BLaER1 treated with 17β-estradiol and CSF1 and Interleukin-3, amounts not matched to agents 10 nM and 100 nM (cell line): ENCODE measurements at regions not wholly inside any gene's neighbourhood (a gene's known extent, or its start where the extent isn't known, plus 50 kb on each side); places are given as distances from the start of the nearest gene placed in this dataset.

ENCODE experiments used
- H3K27ac ChIP-seq, 11 experiments: shearing (Covaris generic); formaldehyde crosslinking; 2 replicates each; pipeline ENCODE4 v1.8.1; 2022
- H3K27me3 ChIP-seq, 11 experiments: shearing (Covaris generic); formaldehyde crosslinking; 2 replicates each; pipeline ENCODE4 v1.8.1; 2022
- H3K36me3 ChIP-seq, 11 experiments: shearing (Covaris generic); formaldehyde crosslinking; 2 replicates each; pipeline ENCODE4 v1.8.1; 2022
- H3K4me1 ChIP-seq, 10 experiments: shearing (Covaris generic); formaldehyde crosslinking; 2 replicates each; pipeline ENCODE4 v1.8.1; 2022
- H3K4me2 ChIP-seq, 11 experiments: shearing (Covaris generic); formaldehyde crosslinking; 2 replicates each; pipeline ENCODE4 v1.8.1; 2022
- H3K4me3 ChIP-seq, 10 experiments: shearing (Covaris generic); formaldehyde crosslinking; 2 replicates each; pipeline ENCODE4 v1.8.1; 2022
- H3K9ac ChIP-seq, 11 experiments: shearing (Covaris generic); formaldehyde crosslinking; 2 replicates each; pipeline ENCODE4 v1.8.1; 2022
- H3K9me3 ChIP-seq, 11 experiments: shearing (Covaris generic); formaldehyde crosslinking; replicated peaks in 1 of 11; 2 replicates each; pipeline ENCODE4 v1.8.1; 2022
- H4K20me1 ChIP-seq, 11 experiments: shearing (Covaris generic); formaldehyde crosslinking; 2 replicates each; pipeline ENCODE4 v1.8.1; 2022
- Cebpa-rat ChIP-seq, 11 experiments: shearing (Covaris generic); IDR thresholded peaks; 2 replicates each; pipeline ENCODE4 v1.8.1; 2022

DNA sequence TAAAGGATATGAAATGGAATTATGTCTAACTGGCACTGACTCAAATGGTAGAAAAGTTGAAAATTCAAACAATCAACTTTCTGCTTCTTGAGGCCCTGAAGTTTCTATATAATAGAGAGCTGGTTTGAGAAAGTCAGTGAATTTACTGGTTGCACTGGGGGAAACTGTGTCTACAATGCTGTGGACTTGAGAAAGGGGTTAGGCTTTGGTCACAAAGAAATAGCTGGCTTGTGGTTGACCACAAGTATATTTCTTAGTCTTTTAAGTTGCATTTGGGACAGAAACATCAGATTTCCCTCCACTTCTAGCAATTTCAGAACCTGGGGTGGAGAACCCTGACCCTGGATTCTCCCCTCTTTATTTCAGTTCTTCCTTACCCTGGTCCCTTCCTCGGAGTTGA is 192.6 kb upstream of the ACTBL2 start:
- no peak overlapping the region for H3K9ac ChIP-seq
- no peak overlapping the region for H3K4me2 ChIP-seq

DNA sequence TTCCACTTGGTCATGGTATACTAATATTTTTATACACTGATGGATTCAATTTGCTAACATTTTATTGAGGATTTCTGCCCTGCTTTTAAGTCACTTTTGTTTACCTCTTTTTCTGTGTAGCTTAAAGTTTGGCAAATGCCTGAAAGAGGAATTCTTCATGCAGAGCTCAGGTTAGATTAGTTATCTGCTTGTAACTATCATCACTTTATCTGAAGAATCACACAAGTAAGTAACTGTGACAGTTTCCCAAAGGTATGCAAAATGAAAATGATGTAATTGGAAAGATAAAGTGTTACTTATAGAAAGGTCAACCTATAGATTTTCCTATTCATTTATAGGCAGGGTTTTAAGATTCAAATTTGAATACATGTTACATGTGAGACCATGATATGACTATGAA is 188.8 kb upstream of the ACTBL2 start:
- no peak overlapping the region for H3K4me3 ChIP-seq
- H3K27ac ChIP-seq: no peak overlapping the region
- H3K9ac ChIP-seq: no peak overlapping the region
- no peaks in the 10 kb centered on the region for H4K20me1 ChIP-seq
- no peak for TF ChIP-seq Cebpa-rat (IDR thresholded peaks at IDR 0.05)
- H3K27me3 ChIP-seq: no peaks in the 10 kb centered on the region
- no peaks in the 10 kb centered on the region for H3K9me3 ChIP-seq
- H3K4me1 ChIP-seq: peaks cover 0 to 3% (median 0%) of the 10 kb centered on the region in 10 experiments; a peak in 1 of 20 replicates
- no peak overlapping the region for H3K4me2 ChIP-seq
- H3K36me3 ChIP-seq: no peaks in the 10 kb centered on the region

More for the DNA sequence above, 192.6 kb upstream of the ACTBL2 start:
- H3K9me3 ChIP-seq: no peaks in the 10 kb centered on the region
- H3K4me3 ChIP-seq: no peak overlapping the region
- H4K20me1 ChIP-seq: no peaks in the 10 kb centered on the region
- H3K27ac ChIP-seq: no peak overlapping the region
- no peaks in the 10 kb centered on the region for H3K36me3 ChIP-seq
- TF ChIP-seq Cebpa-rat (IDR thresholded peaks at IDR 0.05): no peak
- H3K27me3 ChIP-seq: no peaks in the 10 kb centered on the region
- H3K4me1 ChIP-seq: no peaks in the 10 kb centered on the region

DNA sequence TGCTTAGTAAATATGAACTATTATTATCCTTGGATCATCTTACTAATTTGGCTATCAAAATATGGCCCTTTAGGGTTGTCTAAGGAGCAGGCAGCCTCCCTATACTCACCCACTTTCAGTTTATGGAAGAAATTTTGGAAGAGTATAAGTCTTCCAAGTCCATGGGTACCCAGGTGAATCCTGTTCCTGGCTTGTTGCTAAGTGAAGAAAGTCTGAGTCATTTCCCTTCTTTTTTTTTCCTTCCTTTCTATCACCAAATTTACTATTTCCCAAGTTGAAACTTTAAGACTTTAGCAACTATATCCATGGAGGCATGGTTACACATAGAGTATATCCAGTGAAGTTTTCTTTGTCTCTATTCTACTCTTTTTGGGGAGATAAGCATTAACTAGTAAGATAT is 184.0 kb upstream of the ACTBL2 start:
- Histone ChIP-seq H3K27ac (no peak overlapping the region), H3K9me3 (no peaks in the 10 kb centered on the region), H4K20me1 (no peaks in the 10 kb centered on the region), H3K4me2 (no peak overlapping the region), H3K4me3 (no peak overlapping the region), H3K9ac (no peak overlapping the region), H3K4me1 (peaks cover 0 to 4% (median 0%) of the 10 kb centered on the region in 10 experiments; a peak in 2 of 20 replicates), H3K27me3 (no peaks in the 10 kb centered on the region), H3K36me3 (no peaks in the 10 kb centered on the region)
- TF ChIP-seq Cebpa-rat (IDR thresholded peaks at IDR 0.05): no peak

DNA sequence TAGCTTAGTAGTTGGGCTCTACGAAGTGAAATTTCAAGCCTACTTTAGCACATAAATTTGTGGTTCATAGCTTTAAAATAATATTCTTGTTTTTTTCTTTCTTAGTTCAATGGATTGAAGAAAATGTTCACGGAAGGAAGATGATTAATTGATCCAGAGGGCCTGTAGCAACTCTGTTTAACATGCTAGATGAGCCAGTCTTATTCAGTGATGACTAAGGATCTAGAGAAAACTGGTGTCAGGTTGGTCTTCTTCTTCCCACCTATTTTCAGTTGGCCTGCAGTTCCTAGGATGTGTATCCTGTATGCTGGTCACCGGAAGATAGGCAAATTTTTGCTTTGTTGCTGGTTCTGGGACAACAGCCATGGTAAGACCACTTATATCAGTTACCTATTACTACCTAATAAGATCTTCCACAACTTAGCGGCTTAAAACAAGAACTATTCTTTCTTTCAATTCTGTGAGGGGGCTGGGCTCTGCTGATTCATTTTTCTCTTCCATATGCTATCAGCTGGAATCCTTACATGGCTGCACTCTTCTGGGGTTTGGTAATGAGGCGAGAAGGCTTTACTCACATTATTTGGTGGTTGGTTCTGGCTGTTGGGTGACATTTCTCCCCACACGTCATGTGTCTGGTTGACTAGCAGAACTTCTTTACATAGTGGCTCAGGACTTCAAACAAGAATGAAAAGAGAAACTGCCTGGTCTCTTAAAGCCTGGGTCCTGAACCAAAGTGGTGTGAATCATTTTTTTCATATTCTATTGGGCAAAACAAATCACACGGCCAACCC is 182.7 kb upstream of the ACTBL2 start:
- H3K27me3 ChIP-seq: no peaks in the 10 kb centered on the region
- TF ChIP-seq Cebpa-rat (IDR thresholded peaks at IDR 0.05): no peak
- H3K9me3 ChIP-seq: no peaks in the 10 kb centered on the region
- H3K9ac ChIP-seq: no peak overlapping the region
- H4K20me1 ChIP-seq: no peaks in the 10 kb centered on the region
- H3K27ac ChIP-seq: no peak overlapping the region
- no peaks in the 10 kb centered on the region for H3K36me3 ChIP-seq
- no peak overlapping the region for H3K4me2 ChIP-seq
- no peak overlapping the region for H3K4me3 ChIP-seq
- H3K4me1 ChIP-seq: peaks cover 0 to 4% (median 0%) of the 10 kb centered on the region in 10 experiments; a peak in 2 of 20 replicates

DNA sequence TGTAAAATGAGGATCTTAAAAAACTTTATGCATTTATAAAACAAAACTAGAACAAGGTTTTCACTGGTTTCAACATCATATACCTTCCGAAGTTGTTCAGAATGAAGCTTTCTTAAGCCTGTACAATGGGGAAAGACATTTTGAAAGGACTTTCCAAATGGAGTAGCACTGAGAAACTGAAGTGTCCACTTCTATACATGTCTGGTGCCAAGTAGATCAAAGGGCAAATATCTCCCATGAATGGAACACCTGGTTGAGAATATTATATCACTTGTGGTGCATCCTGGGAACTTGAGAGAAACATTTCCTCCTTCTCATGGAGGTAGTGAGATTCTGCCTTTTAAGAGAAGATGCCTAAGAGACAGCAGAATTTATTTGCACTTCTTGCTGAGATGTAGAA is 182.1 kb upstream of the ACTBL2 start:
- no peaks in the 10 kb centered on the region for H3K27me3 ChIP-seq
- no peaks in the 10 kb centered on the region for H4K20me1 ChIP-seq
- H3K4me1 ChIP-seq: peaks cover 0 to 4% (median 0%) of the 10 kb centered on the region in 10 experiments; a peak in 2 of 20 replicates
- no peak overlapping the region for H3K27ac ChIP-seq
- no peaks in the 10 kb centered on the region for H3K36me3 ChIP-seq
- H3K4me2 ChIP-seq: no peak overlapping the region
- no peak overlapping the region for H3K4me3 ChIP-seq
- TF ChIP-seq Cebpa-rat (IDR thresholded peaks at IDR 0.05): no peak
- H3K9ac ChIP-seq: no peak overlapping the region
- no peaks in the 10 kb centered on the region for H3K9me3 ChIP-seq

DNA sequence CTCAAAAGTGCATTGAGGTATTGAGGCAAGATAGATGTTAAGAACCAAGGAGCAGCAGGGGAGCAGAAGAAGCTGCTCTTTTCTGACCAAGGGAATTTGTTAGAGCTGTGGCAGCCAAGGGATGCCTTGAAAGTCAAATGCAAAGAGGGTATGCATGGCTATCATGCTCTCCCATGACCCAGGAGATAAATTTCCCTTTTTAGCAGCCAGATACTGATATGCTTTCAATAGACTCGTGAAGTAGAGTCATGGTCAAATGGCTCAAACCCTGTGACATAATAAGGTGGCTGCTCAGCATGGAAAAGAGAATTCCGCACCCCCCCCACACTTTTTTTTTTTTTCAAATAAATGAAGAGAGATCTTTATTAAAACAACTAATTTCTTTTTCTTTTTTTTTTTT is 180.9 kb upstream of the ACTBL2 start:
- H3K27me3 ChIP-seq: no peaks in the 10 kb centered on the region
- no peaks in the 10 kb centered on the region for H4K20me1 ChIP-seq
- no peak for TF ChIP-seq Cebpa-rat (IDR thresholded peaks at IDR 0.05)
- no peak overlapping the region for H3K4me3 ChIP-seq
- no peak overlapping the region for H3K9ac ChIP-seq
- H3K4me2 ChIP-seq: no peak overlapping the region
- no peak overlapping the region for H3K27ac ChIP-seq
- H3K4me1 ChIP-seq: peaks cover 0 to 4% (median 0%) of the 10 kb centered on the region in 10 experiments; a peak in 2 of 20 replicates
- H3K36me3 ChIP-seq: no peaks in the 10 kb centered on the region
- no peaks in the 10 kb centered on the region for H3K9me3 ChIP-seq

DNA sequence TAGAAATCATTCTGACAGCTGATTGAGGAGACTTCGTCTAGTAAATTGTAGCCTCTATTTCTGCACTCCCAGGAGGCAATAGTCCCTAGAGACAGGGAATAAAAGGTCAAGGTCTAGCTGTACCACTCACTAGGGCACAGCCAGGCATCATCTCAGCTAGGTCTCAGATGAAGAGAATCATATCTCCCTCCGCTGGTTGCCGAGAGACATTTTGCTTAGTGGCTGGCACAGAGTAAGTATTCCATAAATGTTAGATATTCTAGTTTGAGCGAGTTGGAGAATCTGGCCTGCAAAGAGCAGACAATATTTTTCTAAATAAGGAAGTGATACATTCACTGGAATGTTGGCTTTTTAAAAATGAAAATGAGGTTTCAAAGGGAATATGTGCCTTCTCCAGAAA is 180.4 kb upstream of the ACTBL2 start:
- H3K27me3 ChIP-seq: no peaks in the 10 kb centered on the region
- no peak overlapping the region for H3K4me3 ChIP-seq
- no peak for TF ChIP-seq Cebpa-rat (IDR thresholded peaks at IDR 0.05)
- H3K9ac ChIP-seq: no peak overlapping the region
- H3K4me2 ChIP-seq: no peak overlapping the region
- no peak overlapping the region for H3K27ac ChIP-seq
- peaks cover 0 to 4% (median 0%) of the 10 kb centered on the region in 10 experiments; a peak in 2 of 20 replicates for H3K4me1 ChIP-seq
- no peaks in the 10 kb centered on the region for H3K36me3 ChIP-seq
- H4K20me1 ChIP-seq: no peaks in the 10 kb centered on the region
- no peaks in the 10 kb centered on the region for H3K9me3 ChIP-seq

DNA sequence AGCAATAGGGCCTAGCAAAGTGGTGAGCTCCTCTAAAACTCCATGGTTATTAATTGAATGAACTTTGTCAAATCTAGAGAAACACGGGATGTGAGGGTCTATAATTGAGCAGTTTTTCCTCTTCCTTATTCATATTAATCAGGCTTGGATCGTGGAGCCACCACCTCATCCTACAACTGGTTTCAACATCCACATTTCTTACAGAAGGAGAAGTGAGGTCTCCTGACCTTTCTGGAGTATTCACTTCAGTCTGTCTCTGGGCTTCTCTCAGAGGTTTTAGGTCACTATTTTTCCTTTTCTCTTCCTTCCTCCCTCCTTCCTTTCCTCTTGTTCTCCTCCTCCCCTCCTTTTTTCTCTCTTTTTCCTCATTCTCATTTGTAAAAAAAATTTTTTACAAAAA is 177.3 kb upstream of the ACTBL2 start:
- H4K20me1 ChIP-seq: no peaks in the 10 kb centered on the region

DNA sequence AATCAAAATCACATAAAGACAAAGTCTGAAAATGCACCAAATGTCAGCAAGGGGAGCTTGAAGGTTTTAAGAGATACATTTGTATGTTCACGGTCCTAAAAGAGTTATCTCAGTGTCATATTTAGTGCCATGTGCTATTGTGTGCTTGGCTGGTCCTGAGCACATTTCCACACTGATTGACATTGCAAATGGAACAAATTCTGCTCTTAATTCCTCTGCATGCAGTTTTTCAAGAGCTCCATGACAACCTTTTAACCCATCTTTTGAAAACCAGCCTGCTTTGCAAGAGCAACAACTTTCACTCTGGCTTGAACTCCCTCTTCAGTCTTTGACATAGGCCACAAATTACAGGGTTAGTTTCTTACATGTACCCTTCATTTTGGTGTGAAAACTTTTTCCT is 175.4 kb upstream of the ACTBL2 start:
- 0 out of 22 replicates have a peak, but pooled peaks cover 0 to 3% (median 0%) of the 10 kb centered on the region in 11 experiments for H3K9me3 ChIP-seq
- no peak for TF ChIP-seq Cebpa-rat (IDR thresholded peaks at IDR 0.05)
- H4K20me1 ChIP-seq: no peaks in the 10 kb centered on the region
- no peak overlapping the region for H3K4me3 ChIP-seq
- no peaks in the 10 kb centered on the region for H3K27me3 ChIP-seq
- H3K4me2 ChIP-seq: no peak overlapping the region
- H3K27ac ChIP-seq: no peak overlapping the region
- H3K4me1 ChIP-seq: peaks cover 0 to 11% (median 7%) of the 10 kb centered on the region in 10 experiments; a peak in 8 of 20 replicates
- H3K36me3 ChIP-seq: no peaks in the 10 kb centered on the region
- no peak overlapping the region for H3K9ac ChIP-seq

More for the DNA sequence above, 177.3 kb upstream of the ACTBL2 start:
- Histone ChIP-seq H3K9ac (no peak overlapping the region), H3K27ac (no peak overlapping the region), H3K4me1 (peaks cover 0 to 4% (median 0%) of the 10 kb centered on the region in 10 experiments; a peak in 1 of 20 replicates), H3K27me3 (no peaks in the 10 kb centered on the region), H3K4me2 (no peak overlapping the region), H3K4me3 (no peak overlapping the region), H3K36me3 (no peaks in the 10 kb centered on the region), H3K9me3 (0 out of 22 replicates have a peak, but pooled peaks cover 0 to 3% (median 0%) of the 10 kb centered on the region in 11 experiments)
- TF ChIP-seq Cebpa-rat (IDR thresholded peaks at IDR 0.05): no peak

DNA sequence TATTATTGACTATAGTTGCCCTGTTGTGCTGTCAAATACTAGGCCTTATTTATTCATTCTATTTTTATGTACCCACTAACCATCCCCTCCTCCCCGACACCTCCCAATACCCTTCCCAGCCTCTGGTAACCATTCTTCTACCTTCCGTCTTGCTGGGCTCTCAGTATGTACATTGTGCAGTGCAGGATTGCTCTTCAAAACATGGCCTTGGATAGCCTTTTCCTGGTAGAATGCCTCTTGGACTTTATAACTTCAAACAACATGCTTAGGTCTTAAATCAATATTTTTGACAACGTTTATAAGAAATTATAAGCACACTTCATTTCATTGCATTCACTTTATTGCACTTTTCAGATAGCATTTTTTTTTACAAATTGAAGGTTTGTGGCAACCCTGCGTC is 172.6 kb upstream of the ACTBL2 start:
- Histone ChIP-seq H3K4me2 (no peak overlapping the region), H3K4me3 (no peak overlapping the region), H3K9me3 (0 out of 22 replicates have a peak, but pooled peaks cover 0 to 3% (median 0%) of the 10 kb centered on the region in 11 experiments), H3K4me1 (peaks cover 0 to 11% (median 7%) of the 10 kb centered on the region in 10 experiments; a peak in 8 of 20 replicates), H3K9ac (no peak overlapping the region), H3K27ac (no peak overlapping the region), H3K27me3 (no peaks in the 10 kb centered on the region), H3K36me3 (no peaks in the 10 kb centered on the region), H4K20me1 (no peaks in the 10 kb centered on the region)
- no peak for TF ChIP-seq Cebpa-rat (IDR thresholded peaks at IDR 0.05)
